MV-4-11 (cell line): ENCODE measurements at regions not wholly inside any gene's neighbourhood (a gene's known extent, or its start where the extent isn't known, plus 50 kb on each side); places are given as distances from the start of the nearest gene placed in this dataset.

Experiments
- DNase-seq: peaks from one replicate; lab custom pipeline; 2025; lab: John Stamatoyannopoulos, UW

- peak; percentile 30 for DNase-seq
Measured at GRCh38 chr13:22496803-22497508, 683.8 kb upstream of the SGCG start.

GRCh38 chr13:22497991-22498780, 682.6 kb upstream of the SGCG start:
- DNase-seq: no peak

GRCh38 chr13:22499919-22500318, 680.9 kb upstream of the SGCG start:
- DNase-seq: no peak

GRCh38 chr13:22505489-22505888, 675.3 kb upstream of the SGCG start:
- no peak for DNase-seq

GRCh38 chr13:22506096-22506691, 674.6 kb upstream of the SGCG start:
- no peak for DNase-seq

GRCh38 chr13:22517544-22517943, 663.2 kb upstream of the SGCG start:
- no peak for DNase-seq

GRCh38 chr13:22536851-22537250, 643.9 kb upstream of the SGCG start:
- DNase-seq: no peak

- DNase-seq: no peak
Measured at GRCh38 chr13:22538400-22538799, 642.4 kb upstream of the SGCG start.

GRCh38 chr13:22549126-22549525, 631.7 kb upstream of the SGCG start:
- DNase-seq: no peak

- no peak for DNase-seq
Measured at GRCh38 chr13:22561581-22561980, 619.2 kb upstream of the SGCG start.

GRCh38 chr13:22562116-22562515, 618.7 kb upstream of the SGCG start:
- no peak for DNase-seq

GRCh38 chr13:22563272-22563671, 617.5 kb upstream of the SGCG start:
- no peak for DNase-seq

GRCh38 chr13:22569811-22570210, 611.0 kb upstream of the SGCG start:
- no peak for DNase-seq

GRCh38 chr13:22589880-22590279, 590.9 kb upstream of the SGCG start:
- no peak for DNase-seq

GRCh38 chr13:22592515-22592914, 588.3 kb upstream of the SGCG start:
- DNase-seq: peak; percentile 55

GRCh38 chr13:22594041-22594440, 586.7 kb upstream of the SGCG start:
- DNase-seq: no peak

GRCh38 chr13:22596171-22596863, 584.5 kb upstream of the SGCG start:
- no peak for DNase-seq

GRCh38 chr13:22599156-22599555, 581.6 kb upstream of the SGCG start:
- no peak for DNase-seq

GRCh38 chr13:22618002-22618401, 562.8 kb upstream of the SGCG start:
- no peak for DNase-seq

GRCh38 chr13:22625691-22626090, 555.1 kb upstream of the SGCG start:
- DNase-seq: no peak

GRCh38 chr13:22629374-22629773, 551.4 kb upstream of the SGCG start:
- no peak for DNase-seq

GRCh38 chr13:22642088-22642487, 538.7 kb upstream of the SGCG start:
- DNase-seq: no peak

GRCh38 chr13:22644941-22645340, 535.8 kb upstream of the SGCG start:
- DNase-seq: no peak
